ENCODE measurements at regions not wholly inside any gene's neighbourhood (a gene's known extent, or its start where the extent isn't known, plus 50 kb on each side); places are given as distances from the start of the nearest gene placed in this dataset.
"Not testable (repeated sequence)": the region's sequence is repeated elsewhere in the genome, so short reads cannot be mapped to it uniquely, and the experiment has no call there.

- Histone ChIP-seq H3K79me2 (no peaks in the 10 kb centered on the region), H3K9ac (no peak overlapping the region), H3K36me3 (ENCODE audit: control insufficient read depth, insufficient read depth, low read length) (no peaks in the 10 kb centered on the region), H3K27ac (no peak overlapping the region), H3K4me3 (ENCODE audit: low read depth, low read length) (no peak overlapping the region), H3K4me1 (no peaks in the 10 kb centered on the region), H3K4me2 (ENCODE audit: low read length) (no peak overlapping the region), H3K9me3 (ENCODE audit: control insufficient read depth, low read length) (no peaks in the 10 kb centered on the region), H2AFZ (no peak overlapping the region), H3K27me3 (ENCODE audit: control insufficient read depth, insufficient read depth, low read length) (no peaks in the 10 kb centered on the region)
- TF ChIP-seq, protein P1, sequence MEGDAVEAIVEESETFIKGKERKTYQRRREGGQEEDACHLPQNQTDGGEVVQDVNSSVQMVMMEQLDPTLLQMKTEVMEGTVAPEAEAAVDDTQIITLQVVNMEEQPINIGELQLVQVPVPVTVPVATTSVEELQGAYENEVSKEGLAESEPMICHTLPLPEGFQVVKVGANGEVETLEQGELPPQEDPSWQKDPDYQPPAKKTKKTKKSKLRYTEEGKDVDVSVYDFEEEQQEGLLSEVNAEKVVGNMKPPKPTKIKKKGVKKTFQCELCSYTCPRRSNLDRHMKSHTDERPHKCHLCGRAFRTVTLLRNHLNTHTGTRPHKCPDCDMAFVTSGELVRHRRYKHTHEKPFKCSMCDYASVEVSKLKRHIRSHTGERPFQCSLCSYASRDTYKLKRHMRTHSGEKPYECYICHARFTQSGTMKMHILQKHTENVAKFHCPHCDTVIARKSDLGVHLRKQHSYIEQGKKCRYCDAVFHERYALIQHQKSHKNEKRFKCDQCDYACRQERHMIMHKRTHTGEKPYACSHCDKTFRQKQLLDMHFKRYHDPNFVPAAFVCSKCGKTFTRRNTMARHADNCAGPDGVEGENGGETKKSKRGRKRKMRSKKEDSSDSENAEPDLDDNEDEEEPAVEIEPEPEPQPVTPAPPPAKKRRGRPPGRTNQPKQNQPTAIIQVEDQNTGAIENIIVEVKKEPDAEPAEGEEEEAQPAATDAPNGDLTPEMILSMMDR (IDR thresholded peaks at IDR 0.05), result no peak
Measured at GRCh38 chr12:111117017-111117416, 196.6 kb upstream of the MYL2 start.

GRCh38 chr12:111113313-111113712 lies 192.9 kb upstream of the MYL2 start:
- not testable (repeated sequence) for H3K79me2 ChIP-seq; H3K4me2 ChIP-seq (ENCODE audit: low read length); H3K27ac ChIP-seq; H3K9me3 ChIP-seq (ENCODE audit: control insufficient read depth, low read length); H3K9ac ChIP-seq; H3K36me3 ChIP-seq (ENCODE audit: control insufficient read depth, insufficient read depth, low read length); H3K4me3 ChIP-seq (ENCODE audit: low read depth, low read length); H3K4me1 ChIP-seq; H3K27me3 ChIP-seq (ENCODE audit: control insufficient read depth, insufficient read depth, low read length); H2AFZ ChIP-seq

GRCh38 chr12:111112311-111113098 lies 192.1 kb upstream of the MYL2 start:
- Histone ChIP-seq H3K4me3 (ENCODE audit: low read depth, low read length) (no peak overlapping the region), H3K27me3 (ENCODE audit: control insufficient read depth, insufficient read depth, low read length) (no peaks in the 10 kb centered on the region)
- TF ChIP-seq, protein P1 (IDR thresholded peaks at IDR 0.05), result no peak

GRCh38 chr12:111111681-111112080 lies 191.3 kb upstream of the MYL2 start:
- H3K4me2 ChIP-seq (ENCODE audit: low read length), result no peak overlapping the region
- H2AFZ ChIP-seq, result no peak overlapping the region
- H3K27me3 ChIP-seq (ENCODE audit: control insufficient read depth, insufficient read depth, low read length), result no peaks in the 10 kb centered on the region
- TF ChIP-seq, protein P1 (IDR thresholded peaks at IDR 0.05), result no peak
- no peak overlapping the region for H3K4me3 ChIP-seq (ENCODE audit: low read depth, low read length)
- no peak overlapping the region for H3K27ac ChIP-seq
- no peaks in the 10 kb centered on the region for H3K4me1 ChIP-seq
- H3K36me3 ChIP-seq (ENCODE audit: control insufficient read depth, insufficient read depth, low read length), result no peaks in the 10 kb centered on the region
- H3K9me3 ChIP-seq (ENCODE audit: control insufficient read depth, low read length), result no peaks in the 10 kb centered on the region
- no peaks in the 10 kb centered on the region for H3K79me2 ChIP-seq
- H3K9ac ChIP-seq, result no peak overlapping the region

More at GRCh38 chr12:111112311-111113098, 192.1 kb upstream of the MYL2 start:
- Histone ChIP-seq H3K27ac (no peak overlapping the region), H3K9me3 (ENCODE audit: control insufficient read depth, low read length) (no peaks in the 10 kb centered on the region), H3K79me2 (no peaks in the 10 kb centered on the region), H3K9ac (no peak overlapping the region), H3K4me2 (ENCODE audit: low read length) (no peak overlapping the region), H3K36me3 (ENCODE audit: control insufficient read depth, insufficient read depth, low read length) (no peaks in the 10 kb centered on the region), H3K4me1 (no peaks in the 10 kb centered on the region), H2AFZ (no peak overlapping the region)

GRCh38 chr12:111110556-111110955 lies 190.2 kb upstream of the MYL2 start:
- H3K27me3 ChIP-seq (ENCODE audit: control insufficient read depth, insufficient read depth, low read length), result no peaks in the 10 kb centered on the region
- TF ChIP-seq, protein P1 (IDR thresholded peaks at IDR 0.05), result no peak
- H3K27ac ChIP-seq, result no peak overlapping the region
- no peaks in the 10 kb centered on the region for H3K79me2 ChIP-seq
- H3K9ac ChIP-seq, result no peak overlapping the region
- no peaks in the 10 kb centered on the region for H3K36me3 ChIP-seq (ENCODE audit: control insufficient read depth, insufficient read depth, low read length)
- no peak overlapping the region for H2AFZ ChIP-seq
- no peak overlapping the region for H3K4me3 ChIP-seq (ENCODE audit: low read depth, low read length)
- H3K9me3 ChIP-seq (ENCODE audit: control insufficient read depth, low read length), result no peaks in the 10 kb centered on the region
- no peaks in the 10 kb centered on the region for H3K4me1 ChIP-seq
- H3K4me2 ChIP-seq (ENCODE audit: low read length), result no peak overlapping the region
